ENCODE measurements at regions not wholly inside any gene's neighbourhood (a gene's known extent, or its start where the extent isn't known, plus 50 kb on each side); places are given as distances from the start of the nearest gene placed in this dataset.

DNA sequence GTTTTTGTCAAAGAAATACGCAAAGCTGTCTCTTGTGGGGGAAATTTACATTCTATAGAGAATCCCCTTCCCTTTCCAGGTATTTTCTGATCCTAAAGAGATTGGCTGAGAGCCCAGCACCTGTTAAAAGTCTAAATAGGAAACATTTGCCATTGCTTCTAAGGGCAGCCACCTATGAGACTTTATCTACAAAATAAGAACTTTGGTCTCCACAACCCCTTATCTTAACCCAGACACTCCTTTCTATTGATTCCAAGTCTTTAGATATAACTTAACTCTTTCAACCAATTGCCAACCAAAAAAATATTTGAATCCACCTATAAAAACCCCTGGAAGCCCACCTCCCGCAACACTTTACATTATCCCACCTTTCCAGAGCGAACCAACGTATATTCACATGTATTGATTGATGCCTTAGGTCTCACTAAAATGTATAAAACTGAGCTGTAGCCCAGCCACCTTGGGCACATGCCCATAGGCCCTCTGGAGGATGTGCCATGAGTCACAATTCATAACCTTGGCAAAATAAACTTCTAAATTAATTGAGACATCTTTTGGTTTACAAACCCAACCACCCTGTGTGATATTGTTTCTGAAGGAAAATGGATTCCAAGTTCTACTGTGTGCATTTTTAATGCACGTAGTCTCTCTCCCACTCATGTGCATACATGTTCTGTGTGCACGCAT is 211.4 kb downstream of the GAS1 start:
- H3K4me3 ChIP-seq (ENCODE audit: insufficient read depth, low read length, poor library complexity, severe bottlenecking): no peak overlapping the region
- H3K9me3 ChIP-seq (ENCODE audit: insufficient read depth, low read length): no peaks in the 10 kb centered on the region
- H3K36me3 ChIP-seq (ENCODE audit: low read length): no peaks in the 10 kb centered on the region
- H3K4me2 ChIP-seq (ENCODE audit: low read depth, low read length, poor library complexity, severe bottlenecking): no peak overlapping the region
- TF ChIP-seq, protein P1, sequence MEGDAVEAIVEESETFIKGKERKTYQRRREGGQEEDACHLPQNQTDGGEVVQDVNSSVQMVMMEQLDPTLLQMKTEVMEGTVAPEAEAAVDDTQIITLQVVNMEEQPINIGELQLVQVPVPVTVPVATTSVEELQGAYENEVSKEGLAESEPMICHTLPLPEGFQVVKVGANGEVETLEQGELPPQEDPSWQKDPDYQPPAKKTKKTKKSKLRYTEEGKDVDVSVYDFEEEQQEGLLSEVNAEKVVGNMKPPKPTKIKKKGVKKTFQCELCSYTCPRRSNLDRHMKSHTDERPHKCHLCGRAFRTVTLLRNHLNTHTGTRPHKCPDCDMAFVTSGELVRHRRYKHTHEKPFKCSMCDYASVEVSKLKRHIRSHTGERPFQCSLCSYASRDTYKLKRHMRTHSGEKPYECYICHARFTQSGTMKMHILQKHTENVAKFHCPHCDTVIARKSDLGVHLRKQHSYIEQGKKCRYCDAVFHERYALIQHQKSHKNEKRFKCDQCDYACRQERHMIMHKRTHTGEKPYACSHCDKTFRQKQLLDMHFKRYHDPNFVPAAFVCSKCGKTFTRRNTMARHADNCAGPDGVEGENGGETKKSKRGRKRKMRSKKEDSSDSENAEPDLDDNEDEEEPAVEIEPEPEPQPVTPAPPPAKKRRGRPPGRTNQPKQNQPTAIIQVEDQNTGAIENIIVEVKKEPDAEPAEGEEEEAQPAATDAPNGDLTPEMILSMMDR (IDR thresholded peaks at IDR 0.05; ENCODE audit: insufficient read depth, low read length, poor library complexity, severe bottlenecking): no peak
- TF ChIP-seq EZH2phosphoT487 (conservative IDR thresholded peaks at IDR 0.05; ENCODE audit: low read length): no peak
- 0 out of 2 replicates have a peak, but pooled peaks cover 3% of the 10 kb centered on the region for H3K27me3 ChIP-seq (ENCODE audit: low read length)
- H3K9ac ChIP-seq (ENCODE audit: low read length): no peak overlapping the region
- no peaks in the 10 kb centered on the region for H3K9me2 ChIP-seq (replicated peaks; ENCODE audit: insufficient read depth, low read length)
- no peak overlapping the region for H3K27ac ChIP-seq (ENCODE audit: low read depth, low read length)
- no peak overlapping the region for H2AFZ ChIP-seq (ENCODE audit: low read depth, low read length, severe bottlenecking)
- H3F3A ChIP-seq (ENCODE audit: insufficient read depth): no peaks in the 10 kb centered on the region
- H3K79me2 ChIP-seq (ENCODE audit: insufficient read depth, low read length): no peaks in the 10 kb centered on the region
- no peaks in the 10 kb centered on the region for H4K20me1 ChIP-seq (ENCODE audit: low read depth, low read length)

DNA sequence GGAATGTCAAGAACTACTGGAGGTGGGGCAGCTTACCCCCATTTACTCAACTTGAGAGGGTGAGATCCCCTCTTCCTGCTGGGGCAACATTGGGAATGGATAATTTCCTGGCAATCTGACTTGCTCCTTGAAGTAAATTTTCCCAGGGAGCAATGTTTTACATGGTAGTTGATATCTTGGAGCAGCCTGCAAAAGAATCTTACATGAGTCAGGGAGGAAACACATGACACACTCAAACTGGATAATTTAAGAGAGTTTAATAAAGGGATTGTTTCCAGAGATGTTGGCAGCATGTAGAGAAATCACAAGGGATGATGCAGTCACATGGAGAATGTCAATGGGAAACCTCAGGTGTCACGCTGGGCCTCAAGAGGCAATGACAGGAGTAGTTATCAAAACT is 212.5 kb downstream of the GAS1 start:
- Histone ChIP-seq H3K79me2 (ENCODE audit: insufficient read depth, low read length) (no peaks in the 10 kb centered on the region), H3K9me2 (replicated peaks; ENCODE audit: insufficient read depth, low read length) (no peaks in the 10 kb centered on the region), H3K4me2 (ENCODE audit: low read depth, low read length, poor library complexity, severe bottlenecking) (no peak overlapping the region), H3K27me3 (ENCODE audit: low read length) (0 out of 2 replicates have a peak, but pooled peaks cover 3% of the 10 kb centered on the region), H2AFZ (ENCODE audit: low read depth, low read length, severe bottlenecking) (no peak overlapping the region), H3K27ac (ENCODE audit: low read depth, low read length) (no peak overlapping the region), H3K9ac (ENCODE audit: low read length) (no peak overlapping the region), H3F3A (ENCODE audit: insufficient read depth) (no peaks in the 10 kb centered on the region), H3K36me3 (ENCODE audit: low read length) (no peaks in the 10 kb centered on the region), H3K4me3 (ENCODE audit: insufficient read depth, low read length, poor library complexity, severe bottlenecking) (no peak overlapping the region), H4K20me1 (ENCODE audit: low read depth, low read length) (no peaks in the 10 kb centered on the region), H3K9me3 (ENCODE audit: insufficient read depth, low read length) (no peaks in the 10 kb centered on the region)
- no peak for TF ChIP-seq EZH2phosphoT487 (conservative IDR thresholded peaks at IDR 0.05; ENCODE audit: low read length)
- TF ChIP-seq, protein P1 (IDR thresholded peaks at IDR 0.05; ENCODE audit: insufficient read depth, low read length, poor library complexity, severe bottlenecking): no peak

DNA sequence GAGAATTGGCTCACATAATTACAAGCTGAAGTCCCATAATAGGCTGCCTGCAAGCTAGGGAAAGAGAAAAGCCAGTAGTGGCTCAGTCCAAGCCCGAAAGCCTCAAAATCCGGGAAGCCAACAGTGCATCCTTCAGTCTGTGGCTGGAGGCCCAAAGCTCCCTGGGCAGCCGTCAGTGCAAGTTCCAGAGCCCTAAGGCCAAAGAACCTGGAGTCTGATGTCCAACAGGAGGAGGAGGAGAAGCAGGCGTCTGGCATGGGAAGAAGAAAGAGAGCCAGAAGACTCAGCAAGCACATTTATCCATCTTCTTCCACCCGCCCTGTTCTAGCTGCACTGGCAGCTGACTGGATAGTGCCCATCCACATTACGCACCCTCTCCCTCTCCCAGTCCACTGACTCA is 213.4 kb downstream of the GAS1 start:
- Histone ChIP-seq H2AFZ (ENCODE audit: low read depth, low read length, severe bottlenecking) (no peak overlapping the region), H3F3A (ENCODE audit: insufficient read depth) (no peaks in the 10 kb centered on the region), H3K27me3 (ENCODE audit: low read length) (0 out of 2 replicates have a peak, but pooled peaks cover 3% of the 10 kb centered on the region), H3K4me2 (ENCODE audit: low read depth, low read length, poor library complexity, severe bottlenecking) (no peak overlapping the region), H3K4me3 (ENCODE audit: insufficient read depth, low read length, poor library complexity, severe bottlenecking) (no peak overlapping the region), H3K9me2 (replicated peaks; ENCODE audit: insufficient read depth, low read length) (no peaks in the 10 kb centered on the region), H3K79me2 (ENCODE audit: insufficient read depth, low read length) (no peaks in the 10 kb centered on the region), H3K9me3 (ENCODE audit: insufficient read depth, low read length) (no peaks in the 10 kb centered on the region), H3K36me3 (ENCODE audit: low read length) (no peaks in the 10 kb centered on the region), H4K20me1 (ENCODE audit: low read depth, low read length) (no peaks in the 10 kb centered on the region), H3K9ac (ENCODE audit: low read length) (no peak overlapping the region), H3K27ac (ENCODE audit: low read depth, low read length) (no peak overlapping the region)
- no peak for TF ChIP-seq EZH2phosphoT487 (conservative IDR thresholded peaks at IDR 0.05; ENCODE audit: low read length)
- TF ChIP-seq, protein P1 (IDR thresholded peaks at IDR 0.05; ENCODE audit: insufficient read depth, low read length, poor library complexity, severe bottlenecking): no peak
